OCI-LY7 (cell line): ENCODE measurements at regions not wholly inside any gene's neighbourhood (a gene's known extent, or its start where the extent isn't known, plus 50 kb on each side); places are given as distances from the start of the nearest gene placed in this dataset.

Experiments used
- BruUV-seq: library from RNA; stranded (reverse); fragments of 400-500 nt; replicated peaks from 2 replicates; lab custom pipeline; 2021; lab: Mats Ljungman, UMichigan
- CTCF ChIA-PET: fragments of 300-600 bp; sonication (Branson Sonifier 250); formaldehyde crosslinking; loops from one replicate; lab custom pipeline; 2022; ENCODE audit warnings: antibody characterized with exemption; ENCODE audit not compliant: unreplicated experiment; lab: Charles Lee
- POLR2A ChIA-PET: fragments of 300-600 bp; sonication (Branson Sonifier 250); formaldehyde crosslinking; loops from one replicate; lab custom pipeline; 2022; ENCODE audit warnings: antibody characterized with exemption; lab: Charles Lee
- DNase-seq: peaks from one replicate; pipeline ENCODE4 v3.0.0-alpha.2; 2015; ENCODE audit warnings: low spot score
- H2AFZ ChIP-seq: fragments of 200-600 bp; sonication (generic), shearing (Covaris generic); 2 replicates; pipeline ENCODE4 v1.6.1; 2014; ENCODE audit warnings: mild to moderate bottlenecking, antibody characterized with exemption, low read length, moderate library complexity
- H3K27ac ChIP-seq: fragments of 200-600 bp; sonication (generic); 2 replicates; pipeline ENCODE4 v1.5.1; 2014; ENCODE audit warnings: mixed run types, low read depth, mild to moderate bottlenecking, moderate library complexity, low read length, inconsistent platforms; ENCODE audit not compliant: poor library complexity, severe bottlenecking
- H3K36me3 ChIP-seq: fragments of 200-600 bp; sonication (generic); 2 replicates; pipeline ENCODE4 v1.6.1; 2014; ENCODE audit warnings: mild to moderate bottlenecking, antibody characterized with exemption, low read length, moderate library complexity, mixed read lengths; ENCODE audit not compliant: insufficient read depth
- H3K4me1 ChIP-seq: fragments of 200-600 bp; sonication (generic); 2 replicates; pipeline ENCODE4 v1.5.1; 2014; ENCODE audit warnings: mild to moderate bottlenecking, low read length; ENCODE audit not compliant: insufficient read depth, poor library complexity, severe bottlenecking
- H3K4me2 ChIP-seq: fragments of 200-600 bp; sonication (generic); 2 replicates; pipeline ENCODE4 v1.6.1; 2014; ENCODE audit warnings: mild to moderate bottlenecking, low read length
- H3K4me3 ChIP-seq: fragments of 200-600 bp; sonication (generic); 2 replicates; pipeline ENCODE4 v1.5.1; 2014; ENCODE audit warnings: mild to moderate bottlenecking, low read depth, low read length; ENCODE audit not compliant: poor library complexity, severe bottlenecking
- H3K79me2 ChIP-seq: fragments of 200-600 bp; sonication (generic); 2 replicates; pipeline ENCODE4 v1.6.1; 2016; ENCODE audit warnings: low read depth, mild to moderate bottlenecking, low read length, moderate library complexity, mixed read lengths; ENCODE audit not compliant: insufficient read depth
- H3K9me2 ChIP-seq: fragments of 200-600 bp; sonication (generic); 2 replicates; pipeline ENCODE4 v1.6.1; 2016; ENCODE audit warnings: mild to moderate bottlenecking, low read length, mixed read lengths; ENCODE audit not compliant: insufficient read depth
- H3K9me3 ChIP-seq: fragments of 200-600 bp; sonication (generic); 2 replicates; pipeline ENCODE4 v1.6.1; 2014; ENCODE audit warnings: mild to moderate bottlenecking, mixed run types, low read length, mixed read lengths
- H4K20me1 ChIP-seq: fragments of 200-600 bp; sonication (generic); 2 replicates; pipeline ENCODE4 v1.6.1; 2014; ENCODE audit warnings: mild to moderate bottlenecking, antibody characterized with exemption, low read length, moderate library complexity, mixed read lengths; ENCODE audit not compliant: insufficient read depth
- CTCF ChIP-seq: fragments of 200-600 bp; sonication (generic); conservative IDR thresholded peaks from 2 replicates; pipeline ENCODE4 v1.5.1; 2014; ENCODE audit warnings: mild to moderate bottlenecking, antibody characterized with exemption, low read length, moderate library complexity, mixed read lengths
- EZH2phosphoT487 ChIP-seq: fragments of 200-600 bp; sonication (generic); IDR thresholded peaks from 2 replicates; pipeline ENCODE4 v1.6.1; 2018; ENCODE audit warnings: low read depth, borderline replicate concordance, mild to moderate bottlenecking, mixed run types, antibody characterized with exemption, low read length, moderate library complexity, mixed read lengths
- intact Hi-C: fragments of 100-400 bp; cut with micrococcal nuclease; formaldehyde crosslinking; loops from one replicate; pipeline ENCODE4 v1.10.0; 2022; ENCODE audit not compliant: unreplicated experiment

DNA sequence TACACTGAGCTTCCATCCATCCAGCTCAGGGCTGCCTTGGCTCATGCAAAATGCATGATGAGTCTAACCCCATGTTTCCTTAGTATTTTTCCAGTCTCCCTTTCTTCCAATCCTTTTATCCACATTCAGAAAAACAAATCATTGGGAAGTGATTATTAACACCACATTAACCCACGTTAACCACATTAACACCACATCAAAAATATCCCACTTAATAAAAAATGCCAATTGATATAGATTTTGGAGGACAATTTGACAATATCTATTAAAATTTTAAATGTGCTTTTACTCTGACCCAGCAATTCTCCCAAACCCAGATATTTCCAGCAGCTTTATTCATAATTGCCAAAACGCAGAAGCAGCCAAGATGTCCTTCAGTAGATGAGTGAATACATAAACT lies 75.6 kb upstream of the SRD5A3 start:
- no peaks in the 10 kb centered on the region for H3K36me3 ChIP-seq
- ChIA-PET POLR2A (no interaction called here), CTCF (no interaction called here)
- H3K4me1 ChIP-seq = no peaks in the 10 kb centered on the region
- TF ChIP-seq EZH2phosphoT487 (no peak), CTCF (no peak)
- H3K4me3 ChIP-seq = no peak overlapping the region
- DNase-seq = no peak
- no peak overlapping the region for H3K4me2 ChIP-seq
- H4K20me1 ChIP-seq = no peaks in the 10 kb centered on the region
- no peak overlapping the region for H2AFZ ChIP-seq
- no peaks in the 10 kb centered on the region for H3K9me2 ChIP-seq
- H3K27ac ChIP-seq = no peak overlapping the region
- intact Hi-C loops = no loop called here
- H3K9me3 ChIP-seq = no peaks in the 10 kb centered on the region
- no peaks in the 10 kb centered on the region for H3K79me2 ChIP-seq
- no TSS peak for BruUV-seq

DNA sequence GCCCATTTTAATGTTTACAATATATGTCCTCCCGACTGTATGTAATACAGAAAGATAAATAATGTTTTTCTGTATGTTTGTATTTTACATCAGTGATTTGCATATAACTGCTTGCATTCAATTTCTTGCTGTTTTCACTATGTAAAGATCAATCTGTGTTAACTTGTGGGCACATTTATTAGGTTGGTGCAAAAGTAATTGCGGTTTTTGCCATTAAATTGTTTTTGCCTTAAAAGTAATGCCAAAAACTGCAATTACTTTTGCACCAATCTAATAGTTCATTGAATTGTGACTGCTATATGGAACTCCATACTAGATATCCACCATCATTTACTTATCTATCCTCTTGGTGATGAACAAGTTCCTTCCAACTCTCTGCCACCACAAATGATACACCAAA lies 73.9 kb upstream of the SRD5A3 start:
- H4K20me1 ChIP-seq = no peaks in the 10 kb centered on the region
- H2AFZ ChIP-seq = no peak overlapping the region
- H3K27ac ChIP-seq = no peak overlapping the region
- ChIA-PET POLR2A (interaction anchor here (0.7 kb wide), 1 partner anchor 17 kb away, joined by 3 read pairs; no protein-coding TSS in a partner anchor), CTCF (no interaction called here)
- H3K79me2 ChIP-seq = no peaks in the 10 kb centered on the region
- no TSS peak for BruUV-seq
- no peak overlapping the region for H3K4me2 ChIP-seq
- intact Hi-C loops = no loop called here
- TF ChIP-seq CTCF (no peak), EZH2phosphoT487 (no peak)
- no peaks in the 10 kb centered on the region for H3K9me2 ChIP-seq
- H3K9me3 ChIP-seq = no peaks in the 10 kb centered on the region
- H3K4me1 ChIP-seq = no peaks in the 10 kb centered on the region
- no peak overlapping the region for H3K4me3 ChIP-seq
- no peaks in the 10 kb centered on the region for H3K36me3 ChIP-seq
- no peak for DNase-seq

GRCh38 chr4:55272589-55272988 lies 73.5 kb upstream of the SRD5A3 start:
- Histone ChIP-seq H3K4me2 (no peak overlapping the region), H3K36me3 (no peaks in the 10 kb centered on the region), H3K4me1 (no peaks in the 10 kb centered on the region), H3K79me2 (no peaks in the 10 kb centered on the region), H3K27ac (no peak overlapping the region), H3K9me2 (no peaks in the 10 kb centered on the region), H2AFZ (no peak overlapping the region), H3K9me3 (no peaks in the 10 kb centered on the region), H4K20me1 (no peaks in the 10 kb centered on the region), H3K4me3 (no peak overlapping the region)
- intact Hi-C loops = no loop called here
- no peak for DNase-seq
- ChIA-PET CTCF (no interaction called here), POLR2A (no interaction called here)
- no TSS peak for BruUV-seq
- no peak for TF ChIP-seq EZH2phosphoT487
